Mesothelial cell of epicardium (in vitro differentiated cells): ENCODE measurements at regions not wholly inside any gene's neighbourhood (a gene's known extent, or its start where the extent isn't known, plus 50 kb on each side); places are given as distances from the start of the nearest gene placed in this dataset.

Experiments used
- DNase-seq, 2 experiments: peaks; one replicate each; pipeline ENCODE4 v3.0.0; 2021; ENCODE audit warnings: low spot score in 2 of 2; ENCODE audit not compliant: unreplicated experiment in 2 of 2
- H3K27ac Mint-ChIP-seq: 2 replicates; pipeline ENCODE4 v1.8.0; 2021; ENCODE audit warnings: mixed read lengths
- H3K27me3 Mint-ChIP-seq: 2 replicates; pipeline ENCODE4 v1.8.0; 2021; ENCODE audit warnings: low read depth, mixed read lengths
- H3K36me3 Mint-ChIP-seq: 2 replicates; pipeline ENCODE4 v1.8.0; 2021; ENCODE audit warnings: mixed read lengths
- H3K4me1 Mint-ChIP-seq: 2 replicates; pipeline ENCODE4 v1.8.0; 2021; ENCODE audit warnings: mixed read lengths
- H3K4me3 Mint-ChIP-seq: 2 replicates; pipeline ENCODE4 v1.8.0; 2021; ENCODE audit warnings: mild to moderate bottlenecking, moderate library complexity, mixed read lengths
- H3K9me3 Mint-ChIP-seq: 2 replicates; pipeline ENCODE4 v1.8.0; 2021; ENCODE audit warnings: mixed read lengths
- CTCF ChIP-seq: fragments of 200-600 bp; sonication (generic); IDR thresholded peaks from one replicate; pipeline ENCODE4 v1.5.0; 2021; ENCODE audit warnings: antibody characterized with exemption; ENCODE audit not compliant: unreplicated experiment

GRCh38 chr13:52905701-52906100 is 57.3 kb upstream of the PCDH8 start:
- no peak for TF ChIP-seq CTCF
- Mint-ChIP-seq H3K4me1 (peaks cover 14% of the 10 kb centered on the region), H3K36me3 (no peaks in the 10 kb centered on the region), H3K9me3 (no peaks in the 10 kb centered on the region), H3K27ac (no peak overlapping the region), H3K4me3 (no peak overlapping the region), H3K27me3 (peaks cover 36% of the 10 kb centered on the region)
- no peak for DNase-seq

GRCh38 chr13:52903320-52903719 is 54.9 kb upstream of the PCDH8 start:
- H3K27ac Mint-ChIP-seq: no peak overlapping the region
- peaks cover 23% of the 10 kb centered on the region for H3K27me3 Mint-ChIP-seq
- H3K36me3 Mint-ChIP-seq: no peaks in the 10 kb centered on the region
- DNase-seq: no peak
- TF ChIP-seq CTCF: no peak
- no peak overlapping the region for H3K4me3 Mint-ChIP-seq
- H3K4me1 Mint-ChIP-seq: peaks cover 14% of the 10 kb centered on the region
- no peaks in the 10 kb centered on the region for H3K9me3 Mint-ChIP-seq

GRCh38 chr13:52899206-52899605 is 50.8 kb upstream of the PCDH8 start:
- Mint-ChIP-seq H3K4me3 (no peak overlapping the region), H3K9me3 (no peaks in the 10 kb centered on the region), H3K4me1 (no peaks in the 10 kb centered on the region), H3K27me3 (no peaks in the 10 kb centered on the region), H3K27ac (no peak overlapping the region), H3K36me3 (no peaks in the 10 kb centered on the region)
- no peak for DNase-seq
- TF ChIP-seq CTCF: no peak
